ENCODE measurements at regions not wholly inside any gene's neighbourhood (a gene's known extent, or its start where the extent isn't known, plus 50 kb on each side); places are given as distances from the start of the nearest gene placed in this dataset.

DNA sequence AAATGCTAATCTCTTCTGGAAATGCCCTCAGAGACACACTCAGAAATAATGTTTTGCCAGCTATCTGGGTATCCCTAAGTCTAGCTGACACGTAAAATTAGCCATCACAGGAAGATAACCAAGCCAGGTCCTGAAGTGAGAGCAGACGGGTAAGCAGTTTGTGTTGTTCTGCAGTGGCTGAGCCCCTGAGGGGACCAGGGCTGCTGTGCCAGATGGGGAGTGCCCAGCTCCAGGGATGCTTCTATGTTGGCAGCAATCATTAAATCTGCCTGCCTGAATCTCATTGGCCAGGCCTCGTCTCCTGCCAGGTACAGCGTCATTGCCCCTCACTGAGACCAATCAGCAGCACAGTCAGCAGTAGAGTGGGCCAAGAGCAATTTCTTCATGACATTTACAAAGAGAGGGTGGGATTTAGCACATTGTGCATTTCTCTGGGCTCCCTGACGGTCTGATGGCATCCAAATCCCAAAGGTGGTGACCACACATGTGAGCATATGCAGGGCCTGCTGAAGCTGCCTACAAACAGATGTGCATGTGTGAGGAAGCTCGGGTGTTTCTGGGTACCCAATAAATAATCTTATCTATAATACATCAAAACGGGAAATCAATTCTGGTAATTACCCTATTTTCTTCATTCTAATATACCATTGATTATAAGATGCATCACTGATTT, 58.7 kb upstream of the LRRN2 start:
- TF ChIP-seq, protein P1, sequence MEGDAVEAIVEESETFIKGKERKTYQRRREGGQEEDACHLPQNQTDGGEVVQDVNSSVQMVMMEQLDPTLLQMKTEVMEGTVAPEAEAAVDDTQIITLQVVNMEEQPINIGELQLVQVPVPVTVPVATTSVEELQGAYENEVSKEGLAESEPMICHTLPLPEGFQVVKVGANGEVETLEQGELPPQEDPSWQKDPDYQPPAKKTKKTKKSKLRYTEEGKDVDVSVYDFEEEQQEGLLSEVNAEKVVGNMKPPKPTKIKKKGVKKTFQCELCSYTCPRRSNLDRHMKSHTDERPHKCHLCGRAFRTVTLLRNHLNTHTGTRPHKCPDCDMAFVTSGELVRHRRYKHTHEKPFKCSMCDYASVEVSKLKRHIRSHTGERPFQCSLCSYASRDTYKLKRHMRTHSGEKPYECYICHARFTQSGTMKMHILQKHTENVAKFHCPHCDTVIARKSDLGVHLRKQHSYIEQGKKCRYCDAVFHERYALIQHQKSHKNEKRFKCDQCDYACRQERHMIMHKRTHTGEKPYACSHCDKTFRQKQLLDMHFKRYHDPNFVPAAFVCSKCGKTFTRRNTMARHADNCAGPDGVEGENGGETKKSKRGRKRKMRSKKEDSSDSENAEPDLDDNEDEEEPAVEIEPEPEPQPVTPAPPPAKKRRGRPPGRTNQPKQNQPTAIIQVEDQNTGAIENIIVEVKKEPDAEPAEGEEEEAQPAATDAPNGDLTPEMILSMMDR (IDR thresholded peaks at IDR 0.05), result no peak
- no peak for TF ChIP-seq POLR2A (IDR thresholded peaks at IDR 0.05)
